Small intestine (tissue), 7 donors: ENCODE measurements at regions not wholly inside any gene's neighbourhood (a gene's known extent, or its start where the extent isn't known, plus 50 kb on each side); places are given as distances from the start of the nearest gene placed in this dataset.
"Not testable (repeated sequence)": the region's sequence is repeated elsewhere in the genome, so short reads cannot be mapped to it uniquely, and the experiment has no call there.

Source experiments
- DNase-seq, 2 donors: peaks; one replicate each; pipeline versions ENCODE4 v3.0.0 to v3.0.0-alpha.2; 2013
- FAIRE-seq: peaks from 2 replicates; lab custom pipeline; 2012; peaks lifted over from hg19 to GRCh38; lab: Jason Lieb, UNC
- H3K27ac ChIP-seq, 3 donors: one replicate each; pipeline ENCODE4 v1.5.1; 2013; ENCODE audit warnings: low read length in 2 of 3, mild to moderate bottlenecking in 2 of 3, control low read depth in 1 of 3, inconsistent platforms in 1 of 3, low read depth in 1 of 3, moderate library complexity in 1 of 3
- H3K27me3 ChIP-seq, 3 donors: one replicate each; pipeline ENCODE4 v1.6.1; 2013; ENCODE audit warnings: low read length in 3 of 3, inconsistent platforms in 1 of 3; ENCODE audit not compliant: control insufficient read depth in 3 of 3, insufficient read depth in 3 of 3
- H3K36me3 ChIP-seq, 3 donors: one replicate each; pipeline ENCODE4 v1.6.1; 2013; ENCODE audit warnings: low read length in 3 of 3, inconsistent platforms in 1 of 3, low read depth in 1 of 3, mild to moderate bottlenecking in 1 of 3, moderate library complexity in 1 of 3; ENCODE audit not compliant: control insufficient read depth in 3 of 3, insufficient read depth in 2 of 3
- H3K4me1 ChIP-seq, 3 donors: one replicate each; pipeline ENCODE4 v1.6.1; 2013; ENCODE audit warnings: low read length in 2 of 3, inconsistent platforms in 1 of 3, low read depth in 1 of 3, mild to moderate bottlenecking in 1 of 3, moderate library complexity in 1 of 3; ENCODE audit not compliant: control insufficient read depth in 3 of 3, insufficient read depth in 2 of 3
- H3K4me3 ChIP-seq, 3 donors: one replicate each; pipeline ENCODE4 v1.5.1; 2013; ENCODE audit warnings: low read length in 3 of 3, control low read depth in 1 of 3, inconsistent platforms in 1 of 3, low read depth in 1 of 3, mild to moderate bottlenecking in 1 of 3, moderate library complexity in 1 of 3
- H3K9me3 ChIP-seq, 2 donors: one replicate each; pipeline ENCODE4 v1.6.1; 2013; ENCODE audit warnings: low read depth in 1 of 2, low read length in 1 of 2; ENCODE audit not compliant: control insufficient read depth in 2 of 2, insufficient read depth in 1 of 2
- whole genome bisulfite sequencing, 3 donors: extraction: QIAGEN DNeasy Blood & Tissue Kit; methylation state at CpG; one replicate each; pipeline ENCODE4 v1.1.7; 2013; 5-methylcytosine and 5-hydroxymethylcytosine counted together
- donor health status: healthy with polysubstance abuse.
- donor health status: control.
- donor health status: control.
- donor health status: Bipolar disorder and iron deficiency.
- donor health status: healthy.

DNA sequence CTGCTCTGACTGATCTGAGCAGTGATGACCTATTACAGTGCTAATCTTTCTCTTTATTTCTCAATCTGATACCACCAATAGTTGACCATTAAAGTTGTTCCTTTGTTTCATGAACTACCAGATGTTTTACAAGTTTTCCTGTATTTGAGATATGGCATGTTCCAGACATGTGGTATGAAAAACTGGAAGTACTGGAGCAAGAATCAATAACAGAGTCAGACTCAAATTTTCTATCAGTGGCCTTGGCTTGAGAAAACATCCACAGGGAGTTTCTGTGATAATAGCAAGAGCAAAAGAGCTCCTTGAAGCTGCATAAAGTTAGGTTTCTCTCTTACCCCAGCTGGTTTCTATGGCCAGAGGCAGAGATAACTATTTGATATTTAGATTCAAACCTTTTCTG is 469.0 kb upstream of the STEAP1 start:
- Histone ChIP-seq H3K9me3 (no peaks in the 10 kb centered on the region), H3K4me1 (no peaks in the 10 kb centered on the region), H3K4me3 (no peak overlapping the region), H3K27ac (no peak overlapping the region), H3K36me3 (no peaks in the 10 kb centered on the region), H3K27me3 (no peaks in the 10 kb centered on the region)
- DNase-seq, result no peak
- no peak for FAIRE-seq

DNA sequence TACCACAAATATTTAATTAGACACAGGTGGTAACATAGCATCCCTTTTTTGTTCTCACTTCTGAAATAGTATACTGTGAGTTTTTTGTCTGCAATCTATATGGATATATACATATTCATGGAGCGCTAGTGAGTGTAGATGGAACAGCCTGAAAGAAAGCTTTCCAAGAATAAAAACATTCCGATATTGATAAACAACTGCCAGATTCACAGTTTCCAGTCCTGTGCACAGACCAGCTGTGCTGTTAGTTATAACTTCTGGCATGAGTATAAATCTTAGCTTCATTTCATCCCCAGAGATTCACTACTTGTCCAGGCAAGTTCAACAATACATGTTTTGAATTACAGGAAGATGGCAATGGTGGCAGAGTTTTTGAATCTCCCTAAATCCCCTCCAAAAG is 467.1 kb upstream of the STEAP1 start:
- Histone ChIP-seq H3K9me3 (peaks cover 0 to 1% of the 10 kb centered on the region in 2 donors), H3K27ac (no peak overlapping the region), H3K36me3 (no peaks in the 10 kb centered on the region), H3K4me1 (no peaks in the 10 kb centered on the region), H3K27me3 (no peaks in the 10 kb centered on the region), H3K4me3 (no peak overlapping the region)
- DNase-seq (no peak), FAIRE-seq (no peak)
- WGBS, 3 donors, result 74 to 88% (median 81%) methylated on average over 2 of the region's 2 CpGs

DNA sequence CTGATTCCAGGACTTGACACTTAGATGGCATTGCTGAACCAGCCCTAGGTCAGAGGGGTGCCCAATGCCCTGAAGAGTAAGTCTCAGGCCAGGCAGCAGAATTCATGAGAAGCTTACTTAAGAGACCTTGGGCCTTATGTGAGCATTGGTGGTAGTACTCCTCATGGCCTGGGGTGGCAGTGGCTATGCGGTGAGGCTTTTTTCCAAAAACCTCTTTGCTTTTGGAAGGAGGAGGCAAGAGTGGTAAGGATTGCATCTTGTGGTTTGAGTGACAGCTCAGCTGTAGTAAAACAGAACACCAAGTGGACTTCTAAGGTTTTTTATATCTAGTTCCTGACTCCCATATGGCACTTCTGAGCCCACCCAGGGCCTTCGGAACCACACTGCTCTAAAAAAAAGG is 459.0 kb upstream of the STEAP1 start:
- Histone ChIP-seq H3K4me1 (no peaks in the 10 kb centered on the region), H3K9me3 (peaks cover 1 to 2% of the 10 kb centered on the region in 2 donors), H3K36me3 (no peaks in the 10 kb centered on the region), H3K27ac (no peak overlapping the region), H3K4me3 (no peak overlapping the region), H3K27me3 (no peaks in the 10 kb centered on the region)
- FAIRE-seq, result no peak
- 91 to 97% (median 96%) methylated on average over 2 of the region's 2 CpGs for WGBS, 3 donors
- no peak for DNase-seq

DNA sequence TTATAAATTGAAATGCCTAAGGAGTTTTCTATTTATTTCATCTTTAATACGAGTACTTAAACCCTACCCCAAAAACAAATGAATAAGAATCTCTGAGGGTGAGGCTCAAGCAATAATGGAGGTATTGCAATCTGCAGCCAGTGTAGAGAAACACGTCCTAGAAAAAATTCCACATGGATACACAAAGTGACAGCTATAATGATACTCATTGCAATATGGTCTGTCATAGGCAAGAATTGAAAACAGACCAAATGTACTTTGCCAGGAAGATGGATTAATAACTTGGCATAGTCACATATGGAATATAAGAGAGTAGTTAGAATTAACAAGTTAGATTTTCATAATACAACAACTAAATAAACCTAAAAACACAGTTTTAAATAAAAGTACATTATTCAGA is 440.1 kb upstream of the STEAP1 start:
- Histone ChIP-seq H3K36me3 (no peaks in the 10 kb centered on the region), H3K27ac (no peak overlapping the region), H3K9me3 (peaks cover 0 to 6% of the 10 kb centered on the region in 2 donors), H3K27me3 (no peaks in the 10 kb centered on the region), H3K4me1 (no peaks in the 10 kb centered on the region), H3K4me3 (no peak overlapping the region)
- FAIRE-seq, result no peak
- 75 to 81% (median 79%) methylated on average over 2 of the region's 2 CpGs for WGBS, 3 donors
- DNase-seq, result no peak

DNA sequence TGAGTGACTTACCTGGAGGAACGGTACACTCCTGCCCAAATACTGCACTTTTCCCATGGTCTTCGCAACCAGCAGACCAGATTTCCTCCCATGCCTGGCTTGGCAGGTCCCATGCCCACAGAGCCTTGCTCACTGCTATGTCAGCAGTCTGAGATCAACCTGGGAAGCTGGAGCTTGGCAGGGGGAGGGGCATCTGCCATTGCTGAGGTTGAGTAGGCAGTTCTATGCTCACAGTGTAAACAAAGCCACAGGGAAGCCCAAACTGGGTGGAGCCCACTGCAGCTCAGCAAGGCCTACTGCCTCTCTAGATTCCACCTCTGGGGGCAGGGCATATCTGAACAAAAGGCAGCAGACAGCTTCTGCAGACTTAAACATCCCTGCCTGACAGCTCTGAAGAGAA is 435.3 kb upstream of the STEAP1 start:
- H3K4me1 ChIP-seq, DNase-seq, FAIRE-seq, H3K27ac ChIP-seq, H3K36me3 ChIP-seq, H3K4me3 ChIP-seq, H3K27me3 ChIP-seq, H3K9me3 ChIP-seq: not testable (repeated sequence)
- 88 to 96% (median 93%) methylated on average over 2 of the region's 2 CpGs for WGBS, 3 donors

DNA sequence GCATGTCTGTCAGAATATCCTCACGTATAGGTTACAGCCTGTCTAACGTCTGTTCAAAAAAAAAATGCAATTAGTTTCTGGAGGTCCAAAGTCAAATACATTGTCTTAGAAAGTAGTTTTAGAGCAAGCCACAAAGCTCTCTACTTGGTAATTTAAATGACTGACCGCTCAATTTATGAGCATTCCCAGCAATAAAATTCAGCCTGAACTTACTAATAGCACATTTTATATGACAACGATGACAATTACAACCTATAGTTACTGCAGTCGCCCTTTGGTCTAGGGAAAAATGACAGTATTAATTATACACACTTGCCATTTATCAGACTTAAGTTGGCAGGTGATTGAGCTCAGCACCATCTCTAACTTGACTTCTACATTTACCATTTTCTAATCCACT is 425.8 kb upstream of the STEAP1 start:
- no peak for FAIRE-seq
- H3K27me3 ChIP-seq, result no peaks in the 10 kb centered on the region

DNA sequence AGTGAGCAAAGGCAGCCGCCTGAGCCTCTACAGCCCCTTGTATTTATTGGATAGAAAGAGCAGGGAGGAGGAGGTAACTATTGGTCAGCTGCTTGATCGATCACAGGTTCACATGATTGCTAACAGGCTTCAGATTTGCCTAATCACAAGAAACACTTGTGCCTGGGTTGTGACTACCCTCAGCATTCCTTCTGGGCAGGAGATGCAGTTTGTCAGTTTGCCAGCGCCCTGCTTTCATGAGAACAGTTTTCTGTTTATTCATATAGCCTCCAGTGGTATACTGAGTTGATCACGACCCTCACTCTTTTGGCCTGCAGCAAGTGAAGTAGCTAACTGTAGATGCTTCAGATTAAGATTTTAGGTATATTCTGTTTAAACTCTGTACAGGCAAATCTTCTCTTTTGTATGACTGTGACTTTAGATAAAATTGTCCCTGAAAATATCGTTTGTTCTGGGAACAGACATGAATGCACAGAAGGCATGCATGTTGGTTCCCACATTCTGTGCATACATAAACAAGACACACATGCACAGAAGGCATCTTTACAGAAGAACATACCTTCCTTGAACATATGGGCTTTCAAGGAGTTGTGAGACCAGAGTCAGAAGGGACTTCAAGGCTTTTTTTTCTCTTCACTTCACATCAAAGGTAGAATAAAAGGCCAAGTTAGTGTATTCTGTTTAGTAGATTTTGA is 422.4 kb upstream of the STEAP1 start:
- no peak overlapping the region for H3K27ac ChIP-seq
- H3K36me3 ChIP-seq, result no peaks in the 10 kb centered on the region
- FAIRE-seq (no peak), DNase-seq (no peak)
- WGBS, 3 donors, result 64 to 74% (median 66%) methylated on average over 5 of the region's 5 CpGs
- H3K27me3 ChIP-seq, result no peaks in the 10 kb centered on the region
- no peaks in the 10 kb centered on the region for H3K9me3 ChIP-seq
- H3K4me1 ChIP-seq, result peaks cover 0 to 9% (median 0%) of the 10 kb centered on the region in 3 donors
- H3K4me3 ChIP-seq, result no peak overlapping the region

More for the DNA sequence above, 425.8 kb upstream of the STEAP1 start:
- DNase-seq, result peak in 1 of 2 donors; percentile 32
- WGBS, 3 donors, result 27 to 53% (median 52%) methylated on average over 5 of the region's 5 CpGs
- Histone ChIP-seq H3K36me3 (no peaks in the 10 kb centered on the region), H3K4me1 (peaks cover 0 to 9% (median 0%) of the 10 kb centered on the region in 3 donors), H3K4me3 (no peak overlapping the region), H3K9me3 (no peaks in the 10 kb centered on the region), H3K27ac (no peak overlapping the region)

DNA sequence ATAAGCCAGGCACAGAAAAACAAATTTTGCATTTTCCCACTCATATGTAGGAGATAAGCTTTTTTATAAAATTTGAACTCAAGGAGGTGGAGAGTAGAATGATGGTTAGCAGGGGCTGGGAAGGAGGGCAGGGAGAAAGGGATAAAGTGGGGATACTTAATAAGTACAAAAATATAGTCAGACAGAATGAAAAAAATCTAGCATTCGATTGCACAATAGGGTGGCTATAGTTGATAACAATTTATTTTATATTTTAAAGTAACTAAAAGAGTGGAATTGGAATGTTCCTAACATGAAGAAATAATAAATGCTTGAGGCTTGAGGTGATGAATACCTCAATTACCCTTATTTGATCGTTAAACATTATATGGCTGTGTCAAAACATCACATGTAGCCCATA is 415.7 kb upstream of the STEAP1 start:
- Histone ChIP-seq H3K4me3 (no peak overlapping the region), H3K4me1 (no peaks in the 10 kb centered on the region), H3K27ac (no peak overlapping the region), H3K9me3 (no peaks in the 10 kb centered on the region), H3K27me3 (no peaks in the 10 kb centered on the region), H3K36me3 (no peaks in the 10 kb centered on the region)
- DNase-seq (no peak), FAIRE-seq (no peak)
- WGBS, 3 donors, result 60 to 85% (median 63%) methylated on average over 2 of the region's 2 CpGs

DNA sequence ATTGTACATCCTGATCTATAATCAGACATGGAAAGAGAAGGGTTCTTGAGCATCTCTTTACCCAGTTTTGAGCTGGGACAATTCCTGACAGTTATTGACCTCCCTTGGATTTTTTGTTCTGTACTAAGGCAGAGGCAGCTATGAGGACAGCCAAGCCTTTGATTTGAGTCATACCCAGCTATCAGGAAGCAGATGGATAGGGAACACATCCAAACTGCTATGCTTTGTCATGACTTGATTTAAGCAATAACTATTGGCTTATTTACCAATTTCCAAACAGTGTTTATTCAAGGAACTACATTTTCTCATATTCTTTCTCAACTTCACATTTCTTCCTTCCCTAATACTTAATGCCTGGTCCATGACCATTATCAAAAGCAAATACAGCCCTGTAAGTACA is 396.4 kb upstream of the STEAP1 start:
- no peaks in the 10 kb centered on the region for H3K9me3 ChIP-seq
- FAIRE-seq, result no peak

More for the DNA sequence above, 396.4 kb upstream of the STEAP1 start:
- Histone ChIP-seq H3K4me1 (no peaks in the 10 kb centered on the region), H3K27ac (no peak overlapping the region), H3K27me3 (no peaks in the 10 kb centered on the region), H3K36me3 (no peaks in the 10 kb centered on the region), H3K4me3 (no peak overlapping the region)
- DNase-seq, result no peak
